T1000 (cell line): ENCODE measurements at regions not wholly inside any gene's neighbourhood (a gene's known extent, or its start where the extent isn't known, plus 50 kb on each side); places are given as distances from the start of the nearest gene placed in this dataset.

Experiments
- DNase-seq: peaks from one replicate; lab custom pipeline; 2025; ENCODE audit warnings: mixed read lengths; lab: John Stamatoyannopoulos, UW

DNA sequence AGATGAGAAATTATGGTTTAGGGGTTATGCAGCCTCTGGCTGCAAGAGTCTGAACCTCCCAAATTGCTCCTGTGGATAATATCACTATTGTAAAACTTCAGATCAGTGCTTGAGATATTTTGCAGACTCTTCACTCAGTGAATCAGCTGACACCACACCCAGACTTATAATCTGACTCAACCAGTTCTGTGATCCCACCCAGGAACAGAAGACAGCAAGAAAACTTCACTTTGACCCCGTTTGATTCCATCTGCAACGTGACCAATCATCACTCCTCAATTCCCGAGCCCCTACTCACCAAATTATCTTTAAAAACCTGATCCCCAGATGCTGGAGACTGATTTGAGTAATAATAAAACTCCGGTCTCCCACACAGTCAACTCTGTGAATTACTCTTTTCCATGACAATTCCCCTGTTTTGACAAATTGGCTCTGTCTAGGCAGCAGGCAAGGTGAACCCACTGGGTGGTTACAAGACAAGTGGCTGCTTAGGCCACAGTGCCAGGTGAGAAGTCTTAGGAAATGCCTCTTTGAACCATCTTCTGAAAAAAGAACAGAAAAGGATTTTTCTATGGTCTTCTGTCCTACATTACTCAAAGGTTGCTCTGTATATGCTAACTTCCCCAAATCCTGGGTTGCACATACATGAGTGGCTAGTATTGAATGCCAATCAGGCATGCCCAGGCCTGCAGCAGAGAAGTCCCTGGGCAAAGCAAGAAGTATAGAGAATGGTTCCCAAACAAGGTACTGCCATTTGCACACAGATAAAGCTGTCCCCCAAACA, 588.0 kb downstream of the PRELID2 start:
- DNase-seq: no peak

DNA sequence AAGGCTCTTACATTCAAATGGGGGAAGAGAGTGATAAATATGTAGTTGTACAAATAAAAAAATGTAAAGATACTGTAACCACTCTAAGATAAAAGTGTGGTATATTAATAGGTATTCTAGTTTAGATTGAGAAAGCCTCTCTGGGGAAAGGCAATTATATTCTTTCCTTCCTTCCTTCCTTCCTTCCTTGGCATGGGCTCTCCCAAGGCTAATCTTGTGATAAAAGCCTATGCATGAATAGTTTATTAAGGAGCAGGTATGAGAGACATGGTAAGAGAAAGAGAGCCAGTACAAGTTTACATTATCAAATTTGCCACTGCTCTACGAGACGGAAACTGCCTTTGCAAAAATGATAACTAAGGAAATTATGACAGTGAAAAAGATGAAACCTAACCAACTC, 588.8 kb downstream of the PRELID2 start:
- no peak for DNase-seq

DNA sequence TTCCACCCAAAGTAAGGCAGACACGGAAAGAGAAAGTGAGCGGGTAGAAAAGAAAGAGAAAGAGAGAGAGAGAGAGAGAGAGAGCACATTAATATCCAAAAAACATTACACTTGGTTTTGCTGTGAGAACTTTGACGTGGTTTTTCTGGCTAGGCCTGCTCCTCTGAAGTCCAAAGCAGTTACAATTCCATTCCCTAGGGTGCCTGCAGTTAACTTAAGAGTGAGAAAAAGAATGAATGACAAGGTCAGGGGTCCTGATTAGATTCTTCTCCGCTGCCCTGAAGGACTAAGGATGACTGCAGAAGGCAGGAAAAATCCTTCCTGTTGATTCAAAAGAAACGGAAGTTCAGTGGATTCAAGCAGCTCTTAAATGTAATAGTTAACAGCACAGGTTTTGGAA, 589.8 kb downstream of the PRELID2 start:
- DNase-seq: no peak

DNA sequence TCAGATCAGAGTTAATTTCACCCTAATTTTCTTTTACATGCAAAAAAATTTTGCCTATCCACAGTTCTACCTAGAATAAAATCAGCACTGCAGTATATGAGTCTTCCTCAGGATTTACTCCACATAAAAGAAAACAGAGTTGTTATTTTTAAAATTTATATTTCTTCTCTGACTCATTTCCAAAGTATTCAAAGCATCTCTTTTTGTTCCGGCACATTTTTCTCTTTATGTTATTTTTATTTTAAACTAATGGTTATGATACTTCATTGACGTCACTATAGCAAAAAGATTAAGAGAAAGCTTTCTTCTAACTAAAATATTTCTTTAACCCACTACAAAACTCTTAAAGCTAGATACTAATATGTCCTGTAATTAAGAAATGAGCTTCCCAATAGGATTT, 590.4 kb downstream of the PRELID2 start:
- no peak for DNase-seq

DNA sequence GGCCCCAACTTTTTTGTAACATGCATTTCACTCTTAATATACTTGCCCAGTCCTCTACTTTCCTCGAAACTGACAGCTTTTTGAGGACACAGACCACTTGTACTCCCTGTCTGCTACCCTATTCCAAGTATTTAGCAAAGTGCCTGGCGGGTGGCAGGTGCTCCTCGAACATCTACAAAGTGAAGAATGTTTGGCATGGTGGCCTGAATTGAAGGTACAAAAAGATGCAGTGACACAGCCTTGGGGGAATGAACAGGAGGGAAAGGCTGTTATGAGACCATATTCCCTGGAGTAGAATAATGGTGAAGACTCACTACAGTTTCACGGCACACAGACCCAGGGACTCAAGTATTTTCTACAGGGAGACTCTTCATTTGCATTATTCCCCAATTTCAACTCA, 590.9 kb downstream of the PRELID2 start:
- DNase-seq: no peak

- no peak for DNase-seq
Measured at GRCh38 chr5:145243016-145243415, 592.1 kb downstream of the PRELID2 start.

DNA sequence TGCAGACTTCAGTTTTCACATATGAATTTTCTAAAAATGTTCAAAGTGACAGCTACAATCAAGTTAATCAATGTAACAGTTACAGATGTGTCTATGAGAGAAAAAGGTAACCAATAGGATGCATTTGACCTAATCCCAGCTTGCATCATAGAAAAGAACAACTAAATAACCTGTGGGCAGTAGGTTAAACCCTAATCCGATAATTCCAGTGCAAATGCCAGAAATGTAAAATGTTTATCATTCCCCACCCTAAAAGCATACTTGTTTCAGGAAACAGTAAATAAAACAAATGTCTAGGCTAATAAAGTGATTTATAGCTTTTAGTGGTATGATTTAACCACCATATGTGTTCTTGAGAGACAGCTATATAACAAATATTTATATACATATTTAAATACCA, 592.6 kb downstream of the PRELID2 start:
- no peak for DNase-seq

DNA sequence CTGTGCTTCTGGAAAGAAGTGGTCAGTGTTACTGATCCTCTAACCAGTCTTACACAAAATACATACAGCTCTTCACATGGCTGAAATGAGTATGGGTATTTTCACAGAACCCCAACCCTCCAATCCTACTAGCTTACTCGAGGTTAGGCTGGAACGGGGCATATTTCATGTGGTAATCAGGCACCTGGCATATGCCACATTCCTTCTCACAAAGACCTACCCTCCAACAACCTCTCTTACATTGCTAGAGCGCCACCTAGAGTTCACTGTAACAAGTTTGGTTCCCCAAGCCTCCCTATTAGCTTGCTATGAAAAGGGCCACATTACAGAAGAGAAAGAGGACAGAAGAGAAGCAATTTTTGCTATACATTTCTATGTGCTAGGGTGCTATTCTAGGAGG, 597.3 kb downstream of the PRELID2 start:
- DNase-seq: no peak

DNA sequence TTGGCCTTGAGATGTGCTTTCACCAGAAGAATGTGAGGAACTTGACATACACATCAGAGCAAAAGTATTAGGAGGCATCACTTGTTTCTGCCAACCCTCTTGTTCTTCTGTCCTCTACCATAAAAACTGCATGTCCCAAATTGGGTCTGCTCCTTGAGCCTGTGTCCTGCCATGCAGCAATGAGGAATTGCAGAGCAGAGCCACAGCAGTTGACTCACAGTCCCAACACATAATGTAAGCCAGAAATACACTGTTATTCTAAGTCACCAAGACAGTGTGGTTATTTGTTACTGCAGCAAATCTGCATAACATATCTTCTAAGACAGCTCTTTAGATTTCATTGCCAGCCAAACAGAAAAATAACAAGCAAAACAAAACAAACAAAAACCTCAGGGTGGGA, 598.2 kb downstream of the PRELID2 start:
- DNase-seq: no peak

DNA sequence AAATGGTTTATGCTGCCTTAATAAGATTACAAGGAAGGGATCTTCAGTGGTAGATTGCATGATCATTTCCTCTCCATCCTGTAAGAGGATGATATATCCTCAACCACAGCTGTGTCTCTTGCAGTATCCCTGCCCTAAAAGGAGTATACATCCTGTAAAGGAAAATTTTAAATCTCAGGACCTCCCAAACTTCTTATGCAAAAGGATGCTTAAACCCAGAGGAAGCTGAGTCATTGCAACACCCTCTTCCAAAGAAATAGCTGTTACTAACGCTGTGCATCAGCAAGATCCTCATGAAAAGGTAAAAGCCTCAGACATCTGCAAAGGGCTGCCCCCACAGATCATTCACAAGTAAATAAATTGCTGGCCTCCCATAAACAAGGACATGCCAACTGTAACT, 599.0 kb downstream of the PRELID2 start:
- no peak for DNase-seq

DNA sequence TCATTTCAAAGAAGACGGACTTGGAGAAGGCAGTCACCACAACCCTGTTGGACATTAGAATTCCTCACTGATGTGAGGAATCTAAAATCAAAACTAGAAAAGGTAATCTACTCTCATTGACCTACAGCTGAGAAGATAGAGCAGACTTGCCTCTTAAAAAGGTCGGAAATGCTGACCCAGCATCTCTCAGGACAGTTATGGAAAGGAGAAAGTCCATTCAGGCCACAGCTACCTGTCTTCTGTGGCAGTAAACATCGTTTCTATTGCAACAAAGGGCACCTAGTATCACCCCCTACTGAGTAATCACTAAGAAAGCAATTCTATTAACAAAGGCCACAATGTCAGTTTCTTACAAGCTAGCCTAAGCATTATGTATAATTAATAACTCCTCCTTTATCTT, 601.7 kb downstream of the PRELID2 start:
- DNase-seq: no peak

GRCh38 chr5:145230781-145231180, 604.4 kb downstream of the PRELID2 start:
- no peak for DNase-seq

DNA sequence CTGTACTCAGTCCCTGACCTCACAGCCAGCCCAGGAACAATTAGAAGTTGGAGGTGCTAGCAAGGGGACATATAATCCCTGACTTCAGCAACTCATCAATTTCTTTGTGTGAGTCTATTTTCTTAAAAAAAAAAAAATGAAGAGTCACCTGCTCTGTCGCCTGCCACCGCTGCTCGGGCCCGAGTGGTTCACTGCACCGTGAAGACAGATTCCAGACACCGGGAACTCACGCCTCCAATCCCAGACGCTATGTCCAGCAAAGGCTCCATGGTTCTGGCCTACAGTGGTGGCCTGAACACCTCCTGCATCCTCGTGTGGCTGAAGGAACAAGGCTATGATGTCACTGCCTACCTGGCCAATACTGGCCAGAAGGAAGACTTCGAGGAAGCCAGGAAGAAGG, 606.6 kb downstream of the PRELID2 start:
- DNase-seq: no peak

DNA sequence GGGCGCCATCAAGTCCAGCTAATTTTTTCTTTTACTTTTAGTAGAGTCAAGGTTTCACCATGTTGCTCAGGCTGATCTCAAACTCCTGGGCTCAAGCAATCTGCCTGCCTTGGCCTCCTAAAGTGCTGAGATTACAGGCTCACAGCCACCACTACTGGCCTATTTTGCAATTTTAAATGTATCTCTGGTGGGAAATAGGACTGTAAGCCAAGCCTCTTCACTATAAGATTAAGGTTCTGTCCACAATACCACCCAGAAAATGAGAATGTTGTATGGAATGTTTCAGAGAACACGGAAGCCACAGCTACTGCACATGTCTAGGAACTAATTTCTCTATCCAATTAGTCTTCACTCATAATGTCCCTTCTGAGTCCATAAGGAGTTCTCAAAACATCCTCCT, 607.3 kb downstream of the PRELID2 start:
- no peak for DNase-seq

- no peak for DNase-seq
Measured at GRCh38 chr5:145226726-145227125, 608.4 kb downstream of the PRELID2 start.

GRCh38 chr5:145225529-145225928, 609.6 kb downstream of the PRELID2 start:
- no peak for DNase-seq

DNA sequence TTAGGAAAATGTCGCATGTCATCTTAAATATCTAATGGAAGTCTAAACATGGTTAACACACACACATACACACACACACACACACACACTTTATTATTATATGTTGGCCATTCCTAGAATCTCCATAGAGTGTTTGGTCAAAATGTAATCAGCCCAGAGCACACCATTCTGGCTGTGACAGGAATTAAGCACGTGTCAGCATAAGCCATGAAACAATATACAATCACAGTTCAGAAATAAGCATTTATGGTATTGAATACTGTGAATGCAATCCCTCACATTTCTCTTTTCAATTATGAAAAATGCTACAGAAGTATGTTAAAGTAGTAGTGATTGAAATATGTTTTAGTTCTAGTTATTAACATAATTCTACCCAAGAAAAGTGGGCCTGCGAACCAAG, 611.6 kb downstream of the PRELID2 start:
- DNase-seq: no peak

DNA sequence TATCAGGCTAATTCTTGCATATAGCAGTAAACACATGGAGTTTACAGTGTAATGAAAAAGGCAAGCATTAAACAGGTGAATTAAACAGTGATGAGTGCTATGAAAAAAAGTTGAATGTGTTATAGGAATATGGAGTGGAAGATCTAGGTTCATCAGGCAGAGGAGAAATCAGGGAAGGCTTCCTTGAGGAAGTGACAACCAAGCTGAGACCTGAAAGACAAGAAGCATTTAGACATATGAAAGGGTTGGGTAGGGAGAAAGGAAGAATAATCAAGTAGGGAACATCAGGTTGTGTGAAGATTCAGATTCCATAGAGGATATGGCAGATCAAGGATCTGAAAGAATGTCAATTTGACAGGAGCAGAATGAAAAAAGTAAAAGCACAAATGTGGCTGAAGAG, 612.5 kb downstream of the PRELID2 start:
- DNase-seq: no peak

- DNase-seq: no peak
Measured at GRCh38 chr5:145221416-145221815, 613.7 kb downstream of the PRELID2 start.

GRCh38 chr5:145220481-145220880, 614.7 kb downstream of the PRELID2 start:
- no peak for DNase-seq

- DNase-seq: no peak
Measured at GRCh38 chr5:145218982-145219381, 616.2 kb downstream of the PRELID2 start.

DNA sequence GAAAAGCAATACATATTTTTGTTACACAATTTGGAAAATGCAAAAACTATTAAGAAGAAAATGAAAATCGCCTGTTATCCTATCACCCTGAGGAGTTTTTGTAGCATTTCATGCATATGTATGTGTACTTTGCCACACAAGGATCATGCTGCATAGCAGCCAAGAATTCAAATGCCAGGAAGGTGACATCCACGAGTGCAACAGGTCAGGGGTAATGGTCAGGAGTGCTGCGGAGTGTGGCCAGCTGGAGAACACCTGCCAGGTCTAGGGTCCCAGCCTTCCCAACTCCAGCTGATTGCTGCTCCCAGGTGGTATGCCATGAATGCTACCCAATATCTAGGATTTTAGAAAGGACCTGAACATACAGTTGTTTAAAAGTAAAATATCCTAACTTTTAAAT, 617.1 kb downstream of the PRELID2 start:
- no peak for DNase-seq

DNA sequence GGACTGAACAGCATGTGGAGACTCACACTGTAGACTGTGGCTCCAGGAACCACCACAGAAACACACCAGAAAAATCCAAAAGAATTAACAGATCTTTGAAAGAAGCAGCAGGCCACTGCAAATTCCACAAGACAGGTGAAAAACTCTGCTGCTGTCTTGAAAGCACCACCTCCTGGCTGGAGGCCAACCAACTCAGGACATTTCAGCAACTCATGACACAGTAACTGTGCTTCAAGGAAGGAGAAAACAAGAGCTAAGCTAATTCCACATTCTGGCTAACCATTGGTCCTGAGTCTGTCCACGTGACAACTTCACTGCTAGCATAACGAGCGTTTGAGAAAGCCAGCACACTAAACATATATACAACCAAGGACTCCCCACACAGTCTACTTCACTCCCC, 625.1 kb downstream of the PRELID2 start:
- DNase-seq: no peak

GRCh38 chr5:145205546-145205945, 629.6 kb downstream of the PRELID2 start:
- no peak for DNase-seq
